Transverse colon (tissue), 4 donors: ENCODE measurements at regions not wholly inside any gene's neighbourhood (a gene's known extent, or its start where the extent isn't known, plus 50 kb on each side); places are given as distances from the start of the nearest gene placed in this dataset.
A peak's percentile ranks its signal among the peaks of the same experiment; 100 is the strongest.

Experiments
- DNase-seq: peaks from one replicate; pipeline ENCODE4 v3.0.0-alpha.2; 2019
- H3K27ac ChIP-seq, 4 donors: fragments of 200-600 bp; sonication (generic); 2 replicates each; pipeline ENCODE4 v1.5.1; 2016 to 2018; ENCODE audit warnings: inconsistent platforms in 4 of 4
- H3K27me3 ChIP-seq: fragments of 200-600 bp; sonication (generic); 2 replicates; pipeline ENCODE4 v1.5.1; 2017; ENCODE audit warnings: inconsistent platforms
- H3K36me3 ChIP-seq, 4 donors: fragments of 200-600 bp; sonication (generic); 2 replicates each; pipeline ENCODE4 v1.5.1; 2017 to 2019; ENCODE audit warnings: inconsistent platforms in 4 of 4
- H3K4me1 ChIP-seq, 4 donors: fragments of 200-600 bp; sonication (generic); 2 replicates each; pipeline ENCODE4 v1.5.1; 2017 to 2020; ENCODE audit warnings: inconsistent platforms in 4 of 4
- H3K4me3 ChIP-seq, 4 donors: fragments of 200-600 bp; sonication (generic); 1 replicate in 1 of 4; 2 replicates in 3 of 4; pipeline versions ENCODE4 v1.5.1 to v1.6.1; 2017 to 2019; ENCODE audit warnings: inconsistent platforms in 4 of 4
- H3K9me3 ChIP-seq, 2 donors: fragments of 200-600 bp; sonication (generic); 2 replicates each; pipeline ENCODE4 v1.5.1; 2017 to 2019; ENCODE audit warnings: inconsistent platforms in 2 of 2
- CTCF ChIP-seq, 5 experiments: fragments of 200-600 bp in 3 of 5; fragments of 450-650 bp in 2 of 5; sonication (generic) in 3 of 5; IDR thresholded peaks; 1 replicate in 2 of 5; 2 replicates in 3 of 5; pipeline ENCODE4 v1.5.1; 2016 to 2017; ENCODE audit warnings: antibody characterized with exemption in 5 of 5, inconsistent platforms in 3 of 5, mild to moderate bottlenecking in 2 of 5, moderate library complexity in 1 of 5
- EP300 ChIP-seq: sonication (generic); formaldehyde crosslinking; IDR thresholded peaks from one replicate; pipeline ENCODE4 v1.6.1; 2017; ENCODE audit warnings: antibody characterized with exemption, low read depth
- POLR2A ChIP-seq: fragments of 450-650 bp; IDR thresholded peaks from one replicate; pipeline ENCODE4 v1.6.1; 2016; ENCODE audit warnings: antibody characterized with exemption, mild to moderate bottlenecking, moderate library complexity
- POLR2AphosphoS5 ChIP-seq, 3 donors: sonication (generic); formaldehyde crosslinking; IDR thresholded peaks; one replicate each; pipeline ENCODE4 v1.6.1; 2016; ENCODE audit warnings: antibody characterized with exemption in 3 of 3
- WGBS, 2 donors: methylation state at CpG; one replicate each; pipeline ENCODE4 v1.1.5; 2018; ENCODE audit warnings: low coverage in 1 of 2; 5-methylcytosine and 5-hydroxymethylcytosine counted together
- in situ Hi-C, 4 donors: fragments of 200-750 bp; cut with MboI; loops; one replicate each; pipeline versions ENCODE4 v1.15.0 to v1.15.1; 2017; ENCODE audit warnings: low sequenced_read_pairs in 3 of 4, low pct_ligation_motif_present in 1 of 4, low pct_unique_long_range_greater_than_20kb in 1 of 4
- intact Hi-C: fragments of 100-400 bp; cut with DNase I; formaldehyde crosslinking; loops from one replicate; pipeline ENCODE4 v1.15.1; 2023; ENCODE audit warnings: low total_unique reads

- Histone ChIP-seq H3K4me3 (no peak overlapping the region), H3K27ac (no peak overlapping the region), H3K36me3 (no peaks in the 10 kb centered on the region), H3K4me1 (no peaks in the 10 kb centered on the region), H3K9me3 (no peaks in the 10 kb centered on the region), H3K27me3 (no peaks in the 10 kb centered on the region)
- peak; percentile 19 for DNase-seq
- WGBS, 2 donors = 81 to 84% methylated on average over 6 to 25 of the region's 25 CpGs
- in situ Hi-C loops = no loop called here
- intact Hi-C loops = no loop called here
- TF ChIP-seq POLR2AphosphoS5 (IDR thresholded peaks at IDR 0.05) (no peak), EP300 (no peak), POLR2A (no peak), CTCF (IDR thresholded peaks at IDR 0.05) (no peak)
Observed at GRCh38 chr10:129056734-129057689, 410.0 kb upstream of the MGMT start.

- Histone ChIP-seq H3K36me3 (no peaks in the 10 kb centered on the region), H3K27me3 (no peaks in the 10 kb centered on the region), H3K27ac (no peak overlapping the region), H3K4me3 (no peak overlapping the region), H3K4me1 (no peaks in the 10 kb centered on the region), H3K9me3 (no peaks in the 10 kb centered on the region)
- 68% methylated on average over 15 of the region's 15 CpGs; no CpG with 5 or more reads in 1 of the 2 donors for WGBS, 2 donors
- intact Hi-C loops = no loop called here
- TF ChIP-seq CTCF (IDR thresholded peaks at IDR 0.05) (no peak), POLR2A (no peak), EP300 (no peak), POLR2AphosphoS5 (IDR thresholded peaks at IDR 0.05) (no peak)
- in situ Hi-C loops = no loop called here
- peak; percentile 57 for DNase-seq
Observed at GRCh38 chr10:129057856-129058663, 409.0 kb upstream of the MGMT start.

GRCh38 chr10:129058664-129059155 is 408.3 kb upstream of the MGMT start:
- Histone ChIP-seq H3K9me3 (no peaks in the 10 kb centered on the region), H3K4me1 (no peaks in the 10 kb centered on the region), H3K4me3 (no peak overlapping the region), H3K36me3 (no peaks in the 10 kb centered on the region), H3K27me3 (no peaks in the 10 kb centered on the region), H3K27ac (no peak overlapping the region)
- in situ Hi-C loops (no loop called here), intact Hi-C loops (no loop called here)
- WGBS, 2 donors = 69 to 80% methylated on average over 3 to 9 of the region's 9 CpGs
- TF ChIP-seq EP300 (no peak), POLR2A (no peak), POLR2AphosphoS5 (IDR thresholded peaks at IDR 0.05) (no peak), CTCF (IDR thresholded peaks at IDR 0.05) (no peak)
- DNase-seq = no peak

GRCh38 chr10:129059977-129060376 is 407.1 kb upstream of the MGMT start:
- no peaks in the 10 kb centered on the region for H3K36me3 ChIP-seq
- H3K4me1 ChIP-seq = no peaks in the 10 kb centered on the region
- H3K9me3 ChIP-seq = no peaks in the 10 kb centered on the region
- no peak for DNase-seq
- H3K27me3 ChIP-seq = no peaks in the 10 kb centered on the region
- in situ Hi-C loops = no loop called here
- no peak overlapping the region for H3K4me3 ChIP-seq
- H3K27ac ChIP-seq = no peak overlapping the region
- intact Hi-C loops = no loop called here
- WGBS, 2 donors = 87 to 88% methylated on average over 3 to 9 of the region's 9 CpGs
- no peak for TF ChIP-seq POLR2AphosphoS5 (IDR thresholded peaks at IDR 0.05)
- no peak for TF ChIP-seq POLR2A
- TF ChIP-seq EP300 = no peak
- no peak for TF ChIP-seq CTCF (IDR thresholded peaks at IDR 0.05)
